Heart right ventricle (tissue), 16 donors: ENCODE measurements at regions not wholly inside any gene's neighbourhood (a gene's known extent, or its start where the extent isn't known, plus 50 kb on each side); places are given as distances from the start of the nearest gene placed in this dataset.

Experiments
- ATAC-seq, 8 donors: fragments of 200-7000 bp; cut with Tn5 transposase; one replicate each; pipeline ENCODE4 v1.9.1; 2020; ENCODE audit warnings: mild to moderate bottlenecking in 8 of 8, moderate library complexity in 8 of 8, moderate number of reproducible peaks in 1 of 8
- DNase-seq, 2 donors: peaks; one replicate each; pipeline ENCODE4 v3.0.0-alpha.2; 2020
- H3K27ac ChIP-seq, 10 donors: fragments of 200-600 bp; sonication (generic) in 2 of 10; one replicate each; pipeline versions ENCODE4 v1.5.0 to v1.8.0; 2020 to 2022; ENCODE audit warnings: mild to moderate bottlenecking in 3 of 10
- H3K27me3 ChIP-seq, 7 donors: fragments of 200-600 bp; one replicate each; pipeline ENCODE4 v1.8.0; 2021 to 2022; ENCODE audit warnings: mild to moderate bottlenecking in 2 of 7
- H3K36me3 ChIP-seq, 9 donors: fragments of 200-600 bp; sonication (generic) in 1 of 9; one replicate each; pipeline versions ENCODE4 v1.5.0 to v1.8.0; 2020 to 2022; ENCODE audit warnings: mild to moderate bottlenecking in 2 of 9
- H3K4me1 ChIP-seq, 9 donors: fragments of 200-600 bp; sonication (generic) in 1 of 9; one replicate each; pipeline versions ENCODE4 v1.5.0 to v1.8.0; 2020 to 2022; ENCODE audit warnings: mild to moderate bottlenecking in 4 of 9
- H3K4me3 ChIP-seq, 10 donors: fragments of 200-600 bp; sonication (generic) in 2 of 10; one replicate each; pipeline versions ENCODE4 v1.5.0 to v1.8.0; 2020 to 2022; ENCODE audit warnings: mild to moderate bottlenecking in 7 of 10, moderate library complexity in 2 of 10
- H3K9me3 ChIP-seq, 11 donors: fragments of 200-600 bp in 10 of 11; sonication (generic) in 2 of 11; one replicate each; pipeline versions ENCODE4 v1.5.0 to v1.8.0; 2013 to 2022; ENCODE audit warnings: mild to moderate bottlenecking in 2 of 11, control low read depth in 1 of 11, moderate library complexity in 1 of 11
- CTCF ChIP-seq, 9 donors: fragments of 200-600 bp; sonication (generic) in 2 of 9; IDR thresholded peaks; one replicate each; pipeline versions ENCODE4 v1.5.0 to v1.8.0; 2021 to 2022; ENCODE audit warnings: antibody characterized with exemption in 9 of 9, mild to moderate bottlenecking in 5 of 9, moderate library complexity in 1 of 9
- WGBS, 2 donors: extraction: QIAGEN DNeasy Blood & Tissue Kit; methylation state at CpG; one replicate each; pipeline ENCODE4 v1.1.7; 2013; ENCODE audit warnings: inconsistent platforms in 1 of 2; 5-methylcytosine and 5-hydroxymethylcytosine counted together
- intact Hi-C, 10 donors: fragments of 100-400 bp; cut with DNase I; formaldehyde crosslinking; loops; one replicate each; pipeline versions ENCODE4 v1.11.1 to v1.14.2; 2022
- donor health status: Arrhythmogenic right ventricular cardiomyopathy.
- donor health status: ischemic (EF 13 %, LVEDD 7.1; RV severe dilation, severe dysfunction).
- donor health status: healthy with polysubstance abuse.
- donor health status: DM: no; HTN: yes; CAD: no.
- donor health status: DM: no; HTN: no; CAD: no.
- donor health status: ischemic (EF 25% LVEDD 6.9; RV normal size, moderate dysfunction).
- donor health status: ischemic (EF 25% LVEDD 5.7; RV mildly dilated, moderate dysfunction).
- donor health status: healthy.
- donor health status: DM: yes; HTN: yes; CAD: no.
- donor health status: Ischemic cardiomyopathy.
- donor health status: ischemic (EF 35%, LVEDD 5.7; RV mildly dilated, moderate dysfunction).
- donor health status: nonischemic (EF 11% LVEDD 7.7; RV severe dilation, severe dysfunction).
- donor health status: DM: yes; HTN: yes; CAD: no.
- donor health status: PGD.
- donor health status: ischemic (EF 29% LVEDD 5.4; RV normal size, mild dysfunction).
- donor health status: nonischemic (EF 23%, LVEDD 6.1; RV moderate dilation, normal function).

GRCh38 chr1:56199956-56200355 lies 379.4 kb downstream of the PLPP3 start:
- intact Hi-C loops, result loop anchor here in 6 of 10 donors (5.0 to 10.0 kb wide), 7 partner anchors 85 to 382 kb away; partner anchors contain the start of gene PLPP3 (in 4 of the 6)
- DNase-seq (no peak), ATAC-seq (no peak)
- H3K9me3 ChIP-seq, result no peaks in the 10 kb centered on the region
- no peaks in the 10 kb centered on the region for H3K36me3 ChIP-seq
- 3 to 97% methylated on average over 1 of the region's 1 CpG for WGBS, 2 donors
- TF ChIP-seq CTCF (IDR thresholded peaks at IDR 0.05), result no peak
- no peak overlapping the region for H3K4me3 ChIP-seq
- no peak overlapping the region for H3K27ac ChIP-seq
- H3K4me1 ChIP-seq, result peaks cover 0 to 50% (median 21%) of the 10 kb centered on the region in 9 donors
- no peaks in the 10 kb centered on the region for H3K27me3 ChIP-seq

- ATAC-seq, result no peak
Measured at GRCh38 chr1:56199061-56199460, 380.3 kb downstream of the PLPP3 start.

DNA sequence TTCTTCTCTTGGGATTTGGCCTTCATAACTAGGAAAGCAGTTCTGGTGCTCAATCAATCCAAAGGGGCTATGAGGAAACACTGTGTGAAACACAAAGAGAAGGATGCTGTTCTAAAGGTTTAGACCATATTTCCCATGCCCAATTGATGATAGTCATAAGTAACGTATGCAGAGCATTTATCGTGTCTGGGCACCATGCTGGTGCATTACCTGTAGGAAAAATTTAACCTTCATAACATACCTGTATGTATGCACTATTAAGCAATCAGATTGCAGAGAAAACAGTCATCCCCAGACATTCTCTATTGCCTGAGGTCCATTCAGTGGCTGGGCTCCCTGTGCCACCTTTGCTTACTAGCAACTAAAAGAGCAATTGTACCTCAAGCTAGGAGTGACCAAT lies 381.4 kb downstream of the PLPP3 start:
- no peaks in the 10 kb centered on the region for H3K36me3 ChIP-seq
- peak overlapping the region in 3 of 10 donors; percentile 39 to 59 (median 44) for H3K27ac ChIP-seq
- WGBS, 2 donors, result 97 to 100% methylated on average over 2 of the region's 2 CpGs
- no peaks in the 10 kb centered on the region for H3K27me3 ChIP-seq
- no peak overlapping the region for H3K4me3 ChIP-seq
- intact Hi-C loops, result loop anchor here in 6 of 10 donors (2.0 to 10.0 kb wide), 7 partner anchors 89 to 384 kb away; partner anchors contain the start of gene PLPP3 (in 4 of the 6)
- DNase-seq (no peak), ATAC-seq (no peak)
- no peaks in the 10 kb centered on the region for H3K9me3 ChIP-seq
- no peak for TF ChIP-seq CTCF (IDR thresholded peaks at IDR 0.05)
- peaks cover 0 to 50% (median 21%) of the 10 kb centered on the region in 9 donors for H3K4me1 ChIP-seq

More at GRCh38 chr1:56199061-56199460, 380.3 kb downstream of the PLPP3 start:
- no peaks in the 10 kb centered on the region for H3K9me3 ChIP-seq
- no peak for DNase-seq
- intact Hi-C loops, result loop anchor here in 6 of 10 donors (5.0 to 10.0 kb wide), 6 partner anchors 88 to 383 kb away; partner anchors contain the start of gene PLPP3 (in 4 of the 6)
- H3K27ac ChIP-seq, result no peak overlapping the region
- no peaks in the 10 kb centered on the region for H3K36me3 ChIP-seq
- WGBS, 2 donors, result 63 to 65% methylated on average over 2 of the region's 2 CpGs
- peaks cover 0 to 50% (median 21%) of the 10 kb centered on the region in 9 donors for H3K4me1 ChIP-seq
- H3K4me3 ChIP-seq, result no peak overlapping the region
- TF ChIP-seq CTCF (IDR thresholded peaks at IDR 0.05), result no peak
- H3K27me3 ChIP-seq, result no peaks in the 10 kb centered on the region

GRCh38 chr1:56196839-56197238 lies 382.5 kb downstream of the PLPP3 start:
- H3K36me3 ChIP-seq, result no peaks in the 10 kb centered on the region
- H3K27me3 ChIP-seq, result no peaks in the 10 kb centered on the region
- intact Hi-C loops, result loop anchor here in 6 of 10 donors (2.0 to 10.0 kb wide), 7 partner anchors 90 to 385 kb away; partner anchors contain the start of gene PLPP3 (in 4 of the 6)
- no peak overlapping the region for H3K4me3 ChIP-seq
- peaks cover 0 to 50% (median 21%) of the 10 kb centered on the region in 9 donors for H3K4me1 ChIP-seq
- H3K27ac ChIP-seq, result peak overlapping the region in 5 of 10 donors; percentile 37 to 70 (median 53)
- 48 to 56% methylated on average over 2 of the region's 2 CpGs for WGBS, 2 donors
- DNase-seq (peak in 1 of 2 donors; percentile 12), ATAC-seq (peak; percentile 54 to 90 (median 78))
- H3K9me3 ChIP-seq, result no peaks in the 10 kb centered on the region
- no peak for TF ChIP-seq CTCF (IDR thresholded peaks at IDR 0.05)
